ENCODE measurements at regions not wholly inside any gene's neighbourhood (a gene's known extent, or its start where the extent isn't known, plus 50 kb on each side); places are given as distances from the start of the nearest gene placed in this dataset.

DNA sequence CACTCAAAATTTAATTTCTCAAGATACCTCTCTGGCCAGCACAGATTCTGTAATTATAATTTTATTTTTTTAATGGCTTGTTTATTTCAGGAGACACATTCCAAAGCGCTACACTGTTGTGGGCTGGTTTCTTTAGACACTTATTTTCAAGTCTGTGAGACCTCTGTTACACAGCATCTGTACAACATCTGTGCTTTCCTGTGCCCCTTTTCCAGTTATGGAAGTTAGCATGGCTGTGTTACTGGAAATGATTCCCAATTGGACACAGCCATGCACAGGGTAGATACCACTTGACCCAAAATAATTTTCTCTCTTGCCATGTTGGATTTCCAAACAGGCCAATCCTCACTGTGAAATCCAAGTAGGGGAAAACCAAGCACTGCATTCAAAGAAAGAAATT lies 172.3 kb upstream of the ADCY1 start:
- no peak overlapping the region for H3K4me3 ChIP-seq (ENCODE audit: low read length)
- TF ChIP-seq, protein P1, sequence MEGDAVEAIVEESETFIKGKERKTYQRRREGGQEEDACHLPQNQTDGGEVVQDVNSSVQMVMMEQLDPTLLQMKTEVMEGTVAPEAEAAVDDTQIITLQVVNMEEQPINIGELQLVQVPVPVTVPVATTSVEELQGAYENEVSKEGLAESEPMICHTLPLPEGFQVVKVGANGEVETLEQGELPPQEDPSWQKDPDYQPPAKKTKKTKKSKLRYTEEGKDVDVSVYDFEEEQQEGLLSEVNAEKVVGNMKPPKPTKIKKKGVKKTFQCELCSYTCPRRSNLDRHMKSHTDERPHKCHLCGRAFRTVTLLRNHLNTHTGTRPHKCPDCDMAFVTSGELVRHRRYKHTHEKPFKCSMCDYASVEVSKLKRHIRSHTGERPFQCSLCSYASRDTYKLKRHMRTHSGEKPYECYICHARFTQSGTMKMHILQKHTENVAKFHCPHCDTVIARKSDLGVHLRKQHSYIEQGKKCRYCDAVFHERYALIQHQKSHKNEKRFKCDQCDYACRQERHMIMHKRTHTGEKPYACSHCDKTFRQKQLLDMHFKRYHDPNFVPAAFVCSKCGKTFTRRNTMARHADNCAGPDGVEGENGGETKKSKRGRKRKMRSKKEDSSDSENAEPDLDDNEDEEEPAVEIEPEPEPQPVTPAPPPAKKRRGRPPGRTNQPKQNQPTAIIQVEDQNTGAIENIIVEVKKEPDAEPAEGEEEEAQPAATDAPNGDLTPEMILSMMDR (conservative IDR thresholded peaks at IDR 0.05; ENCODE audit: low read length), result no peak
- DNase-seq (ENCODE audit: low read depth), result peak; percentile 38

DNA sequence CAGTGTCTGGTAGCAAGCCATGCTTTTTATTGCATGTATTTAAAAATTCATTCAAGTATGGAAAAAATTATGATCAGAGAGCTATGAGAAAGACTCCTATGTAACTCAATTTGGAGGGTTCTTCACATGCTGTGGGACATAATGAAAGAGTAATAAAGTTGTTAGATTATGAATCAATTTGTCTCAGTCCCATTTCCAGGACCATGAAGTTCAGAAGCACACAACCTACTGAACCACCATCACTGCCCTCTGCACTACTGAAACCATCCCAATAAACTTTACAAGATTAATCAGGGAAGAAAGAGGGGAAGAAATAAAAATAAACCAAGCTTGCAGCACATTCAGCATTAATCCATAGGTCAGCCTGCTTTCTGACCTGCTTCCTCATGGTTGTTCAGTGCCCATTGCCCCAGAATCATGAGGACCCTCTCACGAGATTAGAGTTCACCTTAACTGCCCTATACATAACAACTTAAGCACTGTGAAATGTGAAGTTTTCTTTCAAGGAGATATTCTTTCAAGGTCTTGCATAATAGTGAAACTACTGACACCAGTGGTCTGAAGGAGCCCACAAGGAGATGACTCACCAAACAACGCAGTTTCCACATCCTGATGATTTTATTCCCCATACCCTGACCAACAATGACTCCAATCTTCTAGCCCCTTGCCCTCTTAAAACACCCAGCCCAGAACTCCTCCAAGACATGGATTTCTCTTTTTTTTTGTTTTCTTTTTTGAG lies 171.5 kb upstream of the ADCY1 start:
- peak; percentile 75 for DNase-seq (ENCODE audit: low read depth)
- TF ChIP-seq, protein P1 (conservative IDR thresholded peaks at IDR 0.05; ENCODE audit: low read length), result no peak
- H3K4me3 ChIP-seq (ENCODE audit: low read length), result no peak overlapping the region

DNA sequence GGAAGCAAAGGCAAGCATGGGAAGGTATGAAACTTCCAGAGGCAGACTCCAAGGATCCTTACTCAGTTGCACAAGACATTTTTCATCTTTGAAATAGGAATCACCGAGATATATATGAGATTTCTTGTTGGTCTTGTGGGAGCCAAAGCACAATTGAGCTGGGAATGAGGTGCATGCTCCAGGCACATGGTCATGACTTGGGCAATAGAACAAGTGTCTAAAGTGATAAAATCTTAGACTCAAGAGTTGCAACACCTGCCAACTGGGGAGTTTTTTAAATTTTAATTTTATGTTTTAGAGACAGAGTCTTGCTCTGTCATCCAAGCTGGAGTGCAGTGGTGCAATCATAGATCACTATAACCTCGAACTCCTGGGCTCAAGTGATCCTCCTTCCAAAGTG lies 169.5 kb upstream of the ADCY1 start:
- no peak overlapping the region for H3K4me3 ChIP-seq (ENCODE audit: low read length)
- no peak for DNase-seq (ENCODE audit: low read depth)
- TF ChIP-seq, protein P1 (conservative IDR thresholded peaks at IDR 0.05; ENCODE audit: low read length), result no peak

DNA sequence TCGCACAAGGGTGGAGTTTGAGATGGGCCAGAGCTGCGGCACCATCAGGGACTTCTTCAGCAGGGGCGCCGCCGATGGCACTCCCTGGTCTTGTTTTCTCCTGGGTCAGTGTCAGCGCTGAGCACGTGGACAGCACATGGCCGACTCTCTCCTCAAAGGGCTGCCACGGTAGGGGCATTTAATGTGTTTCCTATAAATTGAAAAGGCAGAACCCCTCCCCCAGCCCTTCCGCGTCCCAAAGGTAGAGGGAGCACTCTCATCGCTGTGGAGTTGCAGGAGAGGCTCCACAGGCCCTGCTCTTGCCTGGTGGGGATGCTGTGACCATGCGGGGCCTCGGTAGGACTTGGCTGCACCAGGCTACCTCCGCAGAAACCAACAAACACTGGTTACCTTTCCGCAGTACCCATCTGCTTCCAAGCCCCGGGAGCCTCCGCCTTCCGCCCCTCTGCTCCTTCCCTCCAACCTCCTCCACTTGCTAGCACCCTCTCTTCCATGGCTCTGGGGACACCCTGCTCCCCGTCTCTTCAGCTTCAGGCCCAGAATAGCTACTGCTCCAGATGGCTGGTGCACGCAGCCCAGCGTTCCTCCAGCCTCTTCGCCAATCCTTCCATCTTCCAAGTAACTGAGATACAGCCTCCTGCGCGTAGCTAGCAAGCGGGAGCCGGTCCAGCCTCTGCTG lies 166.3 kb upstream of the ADCY1 start:
- DNase-seq (ENCODE audit: low read depth), result no peak
- TF ChIP-seq, protein P1 (conservative IDR thresholded peaks at IDR 0.05; ENCODE audit: low read length), result no peak
- H3K4me3 ChIP-seq (ENCODE audit: low read length), result no peak overlapping the region

DNA sequence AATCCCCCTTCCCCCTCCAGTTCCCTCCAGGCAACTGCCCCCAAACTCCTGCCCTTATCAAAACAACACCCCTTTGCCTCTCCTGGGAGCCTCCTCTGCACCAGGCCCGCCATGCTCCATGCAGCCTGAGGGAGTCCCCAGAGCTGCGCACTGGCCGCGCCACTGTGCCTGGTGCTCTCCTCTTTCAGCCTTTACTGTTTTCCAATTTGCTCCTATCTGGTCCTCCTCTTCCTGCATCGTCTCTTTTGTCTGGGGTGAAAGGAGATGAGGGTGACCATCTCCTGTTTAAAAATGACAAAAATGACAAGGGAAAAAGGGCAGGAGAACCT lies 165.8 kb upstream of the ADCY1 start:
- no peak for DNase-seq (ENCODE audit: low read depth)

DNA sequence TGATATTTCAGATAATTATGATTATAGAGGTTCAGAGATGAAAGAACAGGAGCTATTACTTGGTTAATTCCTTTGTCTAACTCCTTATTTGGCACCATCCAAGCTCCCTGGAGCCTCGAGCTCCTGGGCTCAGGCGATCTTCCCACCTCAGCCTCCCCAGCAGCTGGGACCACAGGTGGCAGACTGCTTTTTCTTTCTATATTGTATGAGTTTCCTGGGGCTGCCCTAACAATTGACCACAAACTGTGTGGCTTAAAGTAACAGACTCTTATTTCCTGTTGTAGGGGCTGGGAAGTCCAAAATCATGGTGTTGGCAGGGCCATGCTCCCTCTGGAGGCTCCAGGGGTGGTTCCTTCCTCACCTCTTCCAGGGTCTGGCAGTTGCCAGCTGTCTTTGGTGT lies 163.3 kb upstream of the ADCY1 start:
- H3K4me3 ChIP-seq (ENCODE audit: low read length), result no peak overlapping the region
- TF ChIP-seq, protein P1 (conservative IDR thresholded peaks at IDR 0.05; ENCODE audit: low read length), result no peak
- DNase-seq (ENCODE audit: low read depth), result no peak

More for the DNA sequence above, 165.8 kb upstream of the ADCY1 start:
- no peak overlapping the region for H3K4me3 ChIP-seq (ENCODE audit: low read length)
- TF ChIP-seq, protein P1 (conservative IDR thresholded peaks at IDR 0.05; ENCODE audit: low read length), result no peak

DNA sequence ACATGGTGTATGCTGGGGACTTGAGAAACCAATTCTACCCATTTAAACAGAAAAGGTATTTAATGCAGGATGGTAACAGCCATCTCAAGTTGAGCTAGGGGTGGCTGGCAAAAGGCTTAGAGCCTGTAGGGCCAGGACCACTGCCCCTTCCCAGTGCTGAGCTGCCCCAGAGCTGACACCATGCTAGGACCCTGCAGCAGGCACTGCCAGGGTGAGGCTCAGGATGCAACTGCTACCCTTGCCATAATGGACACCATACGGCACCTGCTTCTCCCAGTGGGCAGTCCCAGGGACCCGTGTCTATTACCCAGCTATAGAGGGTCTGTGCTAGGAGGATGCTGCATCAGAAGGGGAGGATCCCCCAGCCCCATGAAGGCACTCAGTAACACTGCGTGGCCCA lies 160.7 kb upstream of the ADCY1 start:
- no peak for DNase-seq (ENCODE audit: low read depth)
- TF ChIP-seq, protein P1 (conservative IDR thresholded peaks at IDR 0.05; ENCODE audit: low read length), result no peak
- no peak overlapping the region for H3K4me3 ChIP-seq (ENCODE audit: low read length)
